Right kidney (tissue), 1 donor: ENCODE measurements at regions not wholly inside any gene's neighbourhood (a gene's known extent, or its start where the extent isn't known, plus 50 kb on each side); places are given as distances from the start of the nearest gene placed in this dataset.

Source experiments
- DNase-seq: peaks from one replicate; pipeline ENCODE4 v3.0.0-alpha.2; 2016

GRCh38 chr18:55089610-55090009, 130.3 kb upstream of the CCDC68 start:
- no peak for DNase-seq

- no peak for DNase-seq
Observed at GRCh38 chr18:55088561-55088960, 129.3 kb upstream of the CCDC68 start.

- no peak for DNase-seq
Observed at GRCh38 chr18:55088000-55088401, 128.7 kb upstream of the CCDC68 start.

GRCh38 chr18:55086906-55087305, 127.6 kb upstream of the CCDC68 start:
- DNase-seq, result no peak

- no peak for DNase-seq
Observed at GRCh38 chr18:55085557-55086285, 126.5 kb upstream of the CCDC68 start.

- no peak for DNase-seq
Observed at GRCh38 chr18:55084550-55084949, 125.3 kb upstream of the CCDC68 start.

GRCh38 chr18:55083461-55083860, 124.2 kb upstream of the CCDC68 start:
- no peak for DNase-seq

GRCh38 chr18:55079481-55080355, 120.5 kb upstream of the CCDC68 start:
- DNase-seq, result peak; percentile 18

GRCh38 chr18:55079067-55079466, 119.8 kb upstream of the CCDC68 start:
- no peak for DNase-seq

- DNase-seq, result no peak
Observed at GRCh38 chr18:55078303-55078932, 119.2 kb upstream of the CCDC68 start.

- no peak for DNase-seq
Observed at GRCh38 chr18:55076643-55077218, 117.5 kb upstream of the CCDC68 start.

GRCh38 chr18:55073834-55074233, 114.6 kb upstream of the CCDC68 start:
- no peak for DNase-seq

GRCh38 chr18:55073116-55073515, 113.9 kb upstream of the CCDC68 start:
- no peak for DNase-seq

GRCh38 chr18:55072698-55073097, 113.4 kb upstream of the CCDC68 start:
- no peak for DNase-seq

- no peak for DNase-seq
Observed at GRCh38 chr18:55072181-55072580, 112.9 kb upstream of the CCDC68 start.

- no peak for DNase-seq
Observed at GRCh38 chr18:55069497-55069896, 110.2 kb upstream of the CCDC68 start.

- DNase-seq, result no peak
Observed at GRCh38 chr18:55064760-55065159, 105.5 kb upstream of the CCDC68 start.

GRCh38 chr18:55064073-55064472, 104.8 kb upstream of the CCDC68 start:
- no peak for DNase-seq

- no peak for DNase-seq
Observed at GRCh38 chr18:55054021-55054990, 95.0 kb upstream of the CCDC68 start.

- DNase-seq, result no peak
Observed at GRCh38 chr18:55048892-55049291, 89.6 kb upstream of the CCDC68 start.

GRCh38 chr18:55047546-55047945, 88.3 kb upstream of the CCDC68 start:
- no peak for DNase-seq

- DNase-seq, result no peak
Observed at GRCh38 chr18:55041366-55041765, 82.1 kb upstream of the CCDC68 start.
